Ureter (tissue), 1 donor: ENCODE measurements at regions not wholly inside any gene's neighbourhood (a gene's known extent, or its start where the extent isn't known, plus 50 kb on each side); places are given as distances from the start of the nearest gene placed in this dataset.
"Not testable (repeated sequence)": the region's sequence is repeated elsewhere in the genome, so short reads cannot be mapped to it uniquely, and the experiment has no call there.

Experiments
- DNase-seq: peaks from one replicate; pipeline ENCODE4 v3.0.0-alpha.2; 2020; ENCODE audit warnings: low spot score
- donor health status: DM: yes; HTN: yes; CAD: no.

DNA sequence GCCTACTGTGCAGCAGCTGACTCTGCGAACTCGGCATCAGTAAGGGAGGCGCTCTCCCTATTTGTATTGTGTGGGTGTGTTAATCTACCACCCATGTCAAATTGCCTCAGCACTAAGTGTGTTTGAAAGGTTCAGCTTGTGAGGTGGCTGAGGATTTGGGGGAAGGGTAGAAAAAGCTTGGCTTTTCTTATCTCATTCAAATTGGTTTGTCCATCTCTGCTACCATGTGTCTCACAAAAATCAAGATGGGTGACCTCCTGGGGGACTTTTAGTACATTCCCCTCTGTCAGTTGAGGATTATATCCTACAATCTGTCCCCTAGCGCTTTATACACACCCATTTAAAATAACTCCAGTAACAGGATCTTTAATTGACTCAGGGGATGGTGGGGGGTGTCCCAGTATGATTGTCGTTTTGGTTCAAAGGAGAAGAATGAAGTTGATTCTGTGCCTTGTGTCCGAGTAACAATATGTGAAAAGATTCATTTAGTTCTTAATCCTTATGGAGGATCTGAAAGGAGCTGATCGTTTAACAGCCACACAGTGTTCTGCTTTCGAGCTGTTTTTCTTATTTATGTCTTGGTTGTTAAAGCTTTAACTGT lies 609.6 kb downstream of the PKHD1 start:
- DNase-seq = no peak

- DNase-seq = no peak
Measured at GRCh38 chr6:51479296-51479695, 608.1 kb downstream of the PKHD1 start.

DNA sequence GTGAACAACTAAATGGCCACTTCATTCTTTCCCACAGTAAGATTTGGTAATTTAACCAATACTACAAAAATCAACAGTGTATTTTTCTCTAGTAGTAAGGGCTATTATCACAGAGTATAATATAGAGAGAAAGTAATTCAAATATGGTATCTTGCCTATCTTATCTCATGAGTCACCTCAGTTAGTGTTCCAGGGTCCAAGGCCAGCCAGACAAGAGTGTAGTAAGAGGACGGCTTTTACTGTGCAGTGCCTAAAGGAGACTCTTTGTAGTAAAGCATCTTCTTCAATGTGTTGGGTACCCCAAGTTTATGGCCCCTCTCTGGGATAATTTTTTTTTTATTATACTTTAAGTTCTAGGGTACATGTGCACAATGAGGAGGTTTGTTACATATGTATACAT lies 607.4 kb downstream of the PKHD1 start:
- no peak for DNase-seq

GRCh38 chr6:51485869-51486268 lies 601.5 kb downstream of the PKHD1 start:
- not testable (repeated sequence) for DNase-seq

DNA sequence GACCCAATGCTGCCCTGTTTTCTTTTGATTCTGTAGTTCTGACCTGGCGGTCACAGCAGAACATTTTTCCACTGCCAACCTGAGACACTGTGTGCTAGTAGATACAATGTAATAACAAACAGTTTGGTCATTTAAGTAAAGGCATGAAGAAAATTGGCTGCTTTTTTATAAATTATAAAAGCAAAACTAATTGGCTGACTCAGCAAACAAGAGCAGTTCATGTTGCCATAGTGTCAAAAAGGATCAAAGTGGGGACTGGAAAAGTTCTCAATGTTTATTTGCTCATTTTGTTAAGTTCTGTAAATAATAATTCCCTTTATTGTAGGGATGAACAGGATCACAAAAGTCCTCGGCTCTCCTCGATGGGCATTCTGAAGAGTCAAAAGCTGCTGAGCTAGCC lies 599.5 kb downstream of the PKHD1 start:
- DNase-seq = no peak

DNA sequence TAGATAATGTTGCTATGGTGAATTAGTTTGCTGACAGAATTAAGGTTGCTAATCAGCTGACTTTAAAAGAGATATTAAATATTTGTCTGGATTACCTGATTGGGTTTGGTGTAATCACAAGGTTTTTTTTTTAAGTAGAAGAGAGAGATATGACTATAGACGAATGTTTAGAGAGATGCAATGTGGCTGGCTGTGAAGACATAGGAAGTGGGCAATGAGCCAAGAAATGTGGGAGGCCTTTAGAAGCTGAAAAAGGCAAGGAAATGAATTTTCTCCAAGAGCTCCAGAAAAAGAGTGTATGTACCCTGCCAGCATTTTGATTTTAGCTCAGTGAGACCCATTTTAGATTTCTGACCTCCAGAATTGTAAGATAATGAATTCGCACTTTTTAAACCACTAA lies 598.3 kb downstream of the PKHD1 start:
- no peak for DNase-seq

DNA sequence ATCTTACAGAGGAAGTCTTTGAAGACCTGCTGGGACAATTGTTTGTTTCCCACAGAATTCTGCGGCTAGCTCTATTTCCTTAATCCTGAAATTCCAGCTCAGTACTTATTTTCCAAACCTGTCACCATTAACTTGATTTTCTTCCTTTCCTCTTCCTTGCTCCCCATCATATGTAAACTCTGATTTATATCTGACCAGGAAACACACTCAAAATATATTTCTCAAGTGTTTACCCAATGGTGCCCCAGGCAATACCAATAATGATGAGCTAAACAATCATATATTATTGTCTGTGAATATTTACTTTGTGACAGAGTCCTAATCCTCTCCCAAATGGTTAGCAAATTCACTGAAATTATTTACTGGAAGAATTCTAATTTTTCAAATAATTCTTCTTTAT lies 597.3 kb downstream of the PKHD1 start:
- DNase-seq = no peak

GRCh38 chr6:51494342-51494741 lies 593.1 kb downstream of the PKHD1 start:
- no peak for DNase-seq

DNA sequence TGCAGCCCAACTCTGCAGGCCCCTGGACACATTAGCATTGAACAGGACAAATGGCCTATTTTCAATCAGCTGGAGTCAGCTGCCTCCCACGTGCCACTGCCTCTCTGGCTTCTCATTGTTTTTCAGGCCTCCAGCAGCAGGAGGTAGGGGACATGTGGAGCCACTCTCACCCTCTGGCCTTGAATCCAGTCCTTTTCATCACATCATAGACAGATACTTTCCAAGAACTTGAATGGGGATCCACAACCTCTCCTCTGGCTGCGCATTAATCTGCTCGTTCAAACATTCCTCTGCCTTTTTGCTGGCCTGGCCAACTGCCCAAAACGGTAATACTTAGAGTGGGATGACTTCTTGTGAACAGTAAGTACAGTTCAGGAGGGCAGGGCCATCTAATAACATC lies 592.3 kb downstream of the PKHD1 start:
- no peak for DNase-seq

DNA sequence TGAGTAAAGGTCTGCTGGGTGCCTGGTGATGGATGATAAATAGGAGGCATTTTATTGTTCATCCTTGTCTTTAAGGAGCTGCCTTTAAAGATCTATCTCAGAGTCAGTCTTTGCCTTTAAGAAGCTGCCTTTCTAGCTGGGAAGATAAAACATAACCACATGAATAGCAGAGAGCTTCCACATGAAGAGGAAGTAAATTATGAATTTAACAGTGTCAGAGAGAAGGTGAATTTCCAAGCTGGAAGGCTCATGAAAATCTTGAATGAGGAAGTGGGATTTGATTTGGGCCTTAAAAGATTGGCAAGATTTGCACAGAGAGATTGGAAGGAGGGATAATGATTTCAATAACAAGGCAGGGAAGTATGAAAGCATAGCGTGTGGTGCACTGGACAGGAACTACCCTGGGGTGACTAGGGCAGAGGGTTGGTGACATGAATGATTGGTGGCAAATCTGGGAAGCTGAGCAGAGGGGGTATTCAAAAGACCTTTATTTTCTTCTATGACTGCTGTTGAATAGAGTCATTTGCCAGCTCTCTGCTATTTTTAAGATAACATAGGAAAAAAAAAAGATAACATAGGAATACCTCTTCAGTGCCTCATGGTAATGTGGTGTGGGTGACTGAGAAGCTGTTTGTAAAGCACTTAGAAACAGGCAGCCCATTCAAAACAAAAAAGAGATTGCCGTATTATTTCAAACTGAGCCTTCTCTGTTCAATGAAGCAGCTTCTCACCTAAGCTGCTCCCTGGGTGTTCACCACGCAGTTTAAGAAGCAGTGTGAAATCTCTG lies 591.6 kb downstream of the PKHD1 start:
- DNase-seq = no peak

GRCh38 chr6:51502996-51503395 lies 584.4 kb downstream of the PKHD1 start:
- DNase-seq = no peak

- no peak for DNase-seq
Measured at GRCh38 chr6:51505434-51505833, 582.0 kb downstream of the PKHD1 start.

DNA sequence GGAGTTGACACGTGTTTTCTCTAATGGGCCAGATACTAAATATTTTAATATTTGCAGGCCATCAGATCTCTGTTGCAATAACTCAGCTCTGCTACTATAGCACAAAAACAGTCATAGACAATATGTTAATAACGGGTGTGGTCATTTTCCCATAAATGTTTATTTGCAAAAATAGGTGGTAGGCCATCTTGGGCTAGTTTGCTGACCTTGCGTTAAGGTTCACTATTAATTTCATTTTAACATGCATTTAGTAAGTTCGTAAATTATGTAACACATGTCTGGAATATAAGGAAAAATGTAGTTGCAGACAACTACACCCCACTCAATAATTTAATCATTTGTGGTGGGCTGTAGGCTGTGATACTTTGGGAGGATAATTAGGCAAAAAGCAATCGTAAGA lies 577.8 kb downstream of the PKHD1 start:
- DNase-seq = no peak

DNA sequence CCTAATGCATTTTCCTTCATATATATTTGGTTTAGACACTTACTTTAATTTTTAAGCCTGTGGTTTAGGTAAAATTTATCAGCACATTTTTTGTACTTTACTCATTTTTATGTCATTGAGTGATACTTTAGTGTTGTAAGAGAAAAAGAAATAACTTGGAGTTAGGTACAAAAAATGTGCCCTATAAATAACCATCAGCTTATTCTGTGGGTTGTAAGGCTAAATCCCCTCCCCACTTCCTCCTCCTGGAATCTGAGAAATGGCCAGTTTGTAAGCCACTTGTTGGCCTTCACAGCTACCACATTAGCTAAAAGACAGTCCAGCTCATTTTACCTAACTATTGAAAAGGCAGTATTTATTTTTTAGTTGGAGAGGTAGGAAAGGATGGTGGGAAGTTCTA lies 576.3 kb downstream of the PKHD1 start:
- DNase-seq = no peak

DNA sequence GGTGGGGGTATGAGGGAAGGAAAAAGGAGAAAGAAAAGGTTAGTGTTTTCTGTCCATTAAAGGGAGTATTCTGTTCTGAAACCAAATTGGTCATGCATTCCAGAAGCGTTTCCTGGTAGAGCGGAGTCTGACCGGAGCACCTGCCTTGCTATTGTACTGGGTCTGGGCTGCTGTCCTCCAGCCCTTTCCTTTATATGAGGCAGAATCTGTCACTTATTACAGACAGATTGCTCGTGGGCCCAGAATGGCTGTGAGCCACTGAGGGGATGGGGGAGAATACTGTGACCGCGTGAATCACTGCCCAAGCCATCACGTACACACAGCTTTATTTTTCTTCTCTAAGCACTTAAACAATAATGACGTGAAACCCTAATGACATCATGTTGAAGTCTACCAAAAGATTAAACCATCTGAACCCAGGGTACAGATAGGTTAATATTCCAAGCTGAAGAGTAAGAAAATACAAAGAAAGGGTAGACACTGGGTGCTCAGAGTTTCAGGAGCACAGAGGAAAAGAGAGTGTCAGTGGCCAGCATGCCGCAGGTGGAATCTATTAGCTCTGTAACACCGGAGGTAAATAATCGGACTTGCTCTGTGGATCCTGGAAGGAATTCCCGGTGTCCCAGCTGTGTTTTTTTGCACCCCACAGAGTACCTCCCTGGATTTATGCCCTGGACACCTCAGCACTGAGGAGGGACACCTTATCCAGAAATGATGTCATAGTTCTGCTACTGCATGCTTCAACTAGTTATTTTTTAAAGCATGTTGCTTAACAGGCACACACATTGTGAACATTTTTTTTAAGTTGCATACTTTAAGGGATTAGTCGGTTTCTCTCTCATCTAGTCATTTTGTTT lies 573.3 kb downstream of the PKHD1 start:
- DNase-seq = no peak

DNA sequence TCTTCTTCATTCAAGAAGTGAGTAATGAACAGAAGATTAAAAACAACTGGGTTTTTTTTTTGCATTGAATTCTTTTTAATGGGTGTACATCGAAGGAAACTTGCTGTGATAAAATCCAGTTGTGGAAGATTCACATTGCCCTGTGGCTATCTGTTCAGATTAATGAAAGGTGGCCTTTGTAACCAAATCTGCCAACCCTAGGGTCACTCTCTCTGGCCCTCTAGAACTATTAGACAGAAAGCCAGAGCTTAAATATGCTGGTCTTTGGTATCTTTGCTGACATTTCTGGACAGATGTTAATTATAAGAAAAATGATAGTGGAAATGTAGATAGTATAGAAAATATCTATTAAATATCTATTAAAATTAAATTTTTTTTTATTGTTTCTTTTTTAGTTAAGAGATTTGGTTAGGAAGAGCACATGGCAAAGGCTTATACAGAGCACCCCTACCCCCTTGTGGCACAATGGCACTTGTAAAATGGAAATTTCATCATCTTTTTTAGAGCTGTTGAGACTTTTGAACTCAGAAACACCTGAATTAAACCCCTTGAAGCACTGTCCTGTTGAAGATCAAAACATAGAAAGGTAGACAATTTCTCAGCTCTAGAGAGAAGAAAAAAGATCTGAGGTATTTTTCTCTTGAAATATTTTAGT lies 572.5 kb downstream of the PKHD1 start:
- DNase-seq = no peak

- no peak for DNase-seq
Measured at GRCh38 chr6:51526049-51526448, 561.4 kb downstream of the PKHD1 start.

- no peak for DNase-seq
Measured at GRCh38 chr6:51526922-51527321, 560.5 kb downstream of the PKHD1 start.

DNA sequence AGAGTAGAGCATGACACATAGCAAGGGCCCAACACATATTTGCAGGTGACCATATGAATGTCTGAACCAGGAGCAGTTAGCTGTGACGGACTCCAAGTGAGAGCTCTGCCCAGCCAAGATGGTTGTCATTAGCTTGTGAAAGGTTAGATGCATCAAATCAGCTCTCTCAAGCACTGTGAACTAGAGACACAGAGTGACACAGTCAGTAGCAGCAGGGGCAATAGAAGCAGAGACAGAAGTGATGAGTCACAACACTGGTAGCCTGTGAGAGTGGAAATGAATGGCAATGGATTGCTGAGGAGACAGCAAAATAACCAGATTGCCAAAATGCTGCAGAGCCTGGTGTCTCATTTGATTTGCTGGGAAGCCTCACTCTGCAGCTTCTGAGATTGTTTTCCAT lies 558.9 kb downstream of the PKHD1 start:
- DNase-seq = no peak

DNA sequence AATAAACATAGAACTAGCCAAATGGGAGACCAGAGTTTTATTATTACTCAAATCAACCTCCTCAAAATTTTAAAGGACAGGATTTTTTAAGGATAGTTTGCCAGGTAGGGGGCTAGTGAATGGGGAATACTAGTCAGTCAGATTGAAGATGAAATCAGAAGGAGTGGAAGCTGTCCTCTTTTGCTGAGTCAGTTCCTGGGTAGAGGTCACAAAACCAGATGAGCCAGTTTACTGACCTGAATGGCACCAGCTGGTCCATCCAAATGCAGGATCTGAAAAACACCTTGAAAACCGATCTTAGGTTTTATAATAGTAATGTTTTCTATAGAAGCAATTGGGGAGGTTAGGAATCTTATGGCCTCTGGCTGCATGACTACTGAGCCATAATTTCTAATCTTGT lies 558.2 kb downstream of the PKHD1 start:
- no peak for DNase-seq

- DNase-seq = no peak
Measured at GRCh38 chr6:51531623-51532022, 555.8 kb downstream of the PKHD1 start.

DNA sequence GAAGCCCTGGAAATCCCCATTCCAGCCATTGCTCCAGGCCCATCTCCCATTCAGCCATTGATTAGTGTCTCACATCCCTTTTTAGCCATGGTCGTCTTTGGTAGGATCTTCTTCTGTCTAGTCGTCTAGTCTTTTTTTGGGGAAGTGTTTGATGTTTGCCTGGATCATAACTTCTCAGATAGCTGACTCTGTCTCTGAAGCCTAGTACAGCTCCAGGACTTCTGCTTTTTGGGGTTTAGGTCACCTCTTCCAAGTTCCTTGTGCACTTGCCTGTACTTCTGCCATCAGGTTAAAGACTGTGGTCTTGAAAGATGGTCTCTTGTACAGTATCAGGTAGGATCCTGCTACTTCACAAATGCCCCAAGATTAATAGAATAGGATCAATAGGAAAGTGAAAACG lies 553.5 kb downstream of the PKHD1 start:
- no peak for DNase-seq
